Osteocyte (in vitro differentiated cells): ENCODE measurements at regions not wholly inside any gene's neighbourhood (a gene's known extent, or its start where the extent isn't known, plus 50 kb on each side); places are given as distances from the start of the nearest gene placed in this dataset.

Experiments
- DNase-seq: peaks from one replicate; pipeline ENCODE4 v3.0.0; 2021; ENCODE audit warnings: mixed read lengths; ENCODE audit not compliant: unreplicated experiment; ENCODE audit errors: extremely low spot score
- H3K27ac Mint-ChIP-seq: one replicate; pipeline ENCODE4 v1.8.0; 2021; ENCODE audit warnings: mild to moderate bottlenecking, mixed read lengths; ENCODE audit not compliant: unreplicated experiment
- H3K27me3 Mint-ChIP-seq: one replicate; pipeline ENCODE4 v1.8.0; 2021; ENCODE audit warnings: mixed read lengths; ENCODE audit not compliant: unreplicated experiment
- H3K36me3 Mint-ChIP-seq: one replicate; pipeline ENCODE4 v1.8.0; 2021; ENCODE audit warnings: mixed read lengths; ENCODE audit not compliant: unreplicated experiment
- H3K4me1 Mint-ChIP-seq: one replicate; pipeline ENCODE4 v1.8.0; 2021; ENCODE audit warnings: mixed read lengths; ENCODE audit not compliant: unreplicated experiment
- H3K4me3 Mint-ChIP-seq: one replicate; pipeline ENCODE4 v1.8.0; 2021; ENCODE audit warnings: mild to moderate bottlenecking, moderate library complexity, mixed read lengths; ENCODE audit not compliant: unreplicated experiment
- H3K9me3 Mint-ChIP-seq: one replicate; pipeline ENCODE4 v1.8.0; 2021; ENCODE audit warnings: mixed read lengths; ENCODE audit not compliant: unreplicated experiment
- CTCF ChIP-seq: fragments of 200-600 bp; sonication (generic); IDR thresholded peaks from 2 replicates; pipeline ENCODE4 v1.5.0; 2021; ENCODE audit warnings: antibody characterized with exemption, mild to moderate bottlenecking, moderate library complexity

DNA sequence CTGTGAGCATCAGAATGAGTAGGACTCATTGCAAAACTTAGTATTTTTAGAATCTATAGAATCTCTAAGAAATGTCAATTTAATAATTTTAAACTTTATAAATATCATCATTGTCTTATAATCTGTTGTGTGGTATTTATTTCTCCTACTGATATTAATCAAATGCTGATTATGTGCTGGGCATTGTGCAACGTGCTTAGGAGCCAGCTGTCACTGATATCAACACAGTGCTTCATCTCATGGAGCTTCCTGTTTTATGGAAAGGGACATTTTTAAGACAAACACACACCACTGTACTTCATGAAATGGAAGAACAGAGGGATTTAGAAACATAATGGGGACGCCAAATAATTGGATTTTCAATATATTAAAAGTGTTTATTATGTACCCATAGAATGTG is 737.9 kb upstream of the TMPRSS15 start:
- no peak for TF ChIP-seq CTCF

GRCh38 chr21:19145682-19146293 is 742.2 kb upstream of the TMPRSS15 start:
- Mint-ChIP-seq H3K27ac (no peak overlapping the region), H3K9me3 (peaks cover 13% of the 10 kb centered on the region), H3K27me3 (no peaks in the 10 kb centered on the region), H3K36me3 (no peaks in the 10 kb centered on the region), H3K4me3 (no peak overlapping the region), H3K4me1 (no peaks in the 10 kb centered on the region)
- no peak for DNase-seq
- TF ChIP-seq CTCF = no peak

More for the DNA sequence above, 737.9 kb upstream of the TMPRSS15 start:
- Mint-ChIP-seq H3K4me3 (no peak overlapping the region), H3K36me3 (no peaks in the 10 kb centered on the region), H3K27ac (no peak overlapping the region), H3K9me3 (peaks cover 8% of the 10 kb centered on the region), H3K4me1 (no peaks in the 10 kb centered on the region), H3K27me3 (no peaks in the 10 kb centered on the region)
- no peak for DNase-seq

GRCh38 chr21:19148056-19148455 is 744.5 kb upstream of the TMPRSS15 start:
- no peak overlapping the region for H3K4me3 Mint-ChIP-seq
- peaks cover 5% of the 10 kb centered on the region for H3K9me3 Mint-ChIP-seq
- H3K27me3 Mint-ChIP-seq = no peaks in the 10 kb centered on the region
- H3K36me3 Mint-ChIP-seq = no peaks in the 10 kb centered on the region
- H3K27ac Mint-ChIP-seq = no peak overlapping the region
- no peak for DNase-seq
- no peak for TF ChIP-seq CTCF
- no peaks in the 10 kb centered on the region for H3K4me1 Mint-ChIP-seq

DNA sequence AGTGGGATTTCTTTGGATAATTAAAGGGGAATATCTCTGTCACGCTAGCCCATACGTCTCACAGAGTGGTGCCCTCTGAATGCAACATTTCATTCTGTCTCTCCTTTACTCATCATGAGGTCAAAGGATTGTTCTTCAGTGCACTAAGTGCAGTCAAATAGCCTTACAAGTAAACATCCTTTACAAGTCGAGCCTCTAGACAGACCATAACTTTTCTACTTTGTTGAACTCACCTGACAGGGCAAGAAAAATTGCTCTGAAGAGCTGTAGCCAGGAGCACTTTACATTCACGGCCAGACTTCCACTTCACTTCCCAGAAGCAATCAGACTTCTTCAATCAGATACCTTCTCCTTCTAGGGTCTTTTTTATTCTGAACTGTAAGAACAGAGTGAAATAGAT is 768.0 kb upstream of the TMPRSS15 start:
- Mint-ChIP-seq H3K4me3 (no peak overlapping the region), H3K27me3 (no peaks in the 10 kb centered on the region), H3K9me3 (no peaks in the 10 kb centered on the region), H3K27ac (no peak overlapping the region), H3K36me3 (no peaks in the 10 kb centered on the region), H3K4me1 (no peaks in the 10 kb centered on the region)
- no peak for DNase-seq
- TF ChIP-seq CTCF = no peak

GRCh38 chr21:19181604-19182140 is 778.1 kb upstream of the TMPRSS15 start:
- Mint-ChIP-seq H3K27ac (no peak overlapping the region), H3K36me3 (no peaks in the 10 kb centered on the region), H3K4me1 (peaks cover 5% of the 10 kb centered on the region), H3K9me3 (peaks cover 20% of the 10 kb centered on the region), H3K27me3 (no peaks in the 10 kb centered on the region), H3K4me3 (no peak overlapping the region)
- no peak for DNase-seq
- TF ChIP-seq CTCF = no peak
